Coronary artery (tissue), 2 donors: ENCODE measurements at regions not wholly inside any gene's neighbourhood (a gene's known extent, or its start where the extent isn't known, plus 50 kb on each side); places are given as distances from the start of the nearest gene placed in this dataset.
"Not testable (repeated sequence)": the region's sequence is repeated elsewhere in the genome, so short reads cannot be mapped to it uniquely, and the experiment has no call there.

ENCODE experiments used
- DNase-seq: peaks from one replicate; pipeline ENCODE4 v3.0.0-alpha.2; 2017; ENCODE audit warnings: low spot score
- H3K27ac ChIP-seq, 2 donors: fragments of 200-600 bp; sonication (generic); one replicate each; pipeline ENCODE4 v1.5.1; 2016 to 2019
- H3K4me3 ChIP-seq: fragments of 200-600 bp; sonication (generic); 2 replicates; pipeline ENCODE4 v1.5.1; 2016; ENCODE audit warnings: mild to moderate bottlenecking, moderate library complexity
- CTCF ChIP-seq: fragments of 200-600 bp; sonication (generic); IDR thresholded peaks from one replicate; pipeline ENCODE4 v1.5.1; 2019; ENCODE audit warnings: antibody characterized with exemption

- TF ChIP-seq CTCF = no peak
- no peak for DNase-seq
- H3K27ac ChIP-seq = no peak overlapping the region
- no peak overlapping the region for H3K4me3 ChIP-seq
Measured at GRCh38 chr2:224171226-224171625, 132.1 kb upstream of the SERPINE2 start.

GRCh38 chr2:224169847-224170246, 130.8 kb upstream of the SERPINE2 start:
- H3K27ac ChIP-seq = no peak overlapping the region
- no peak overlapping the region for H3K4me3 ChIP-seq
- no peak for TF ChIP-seq CTCF
- DNase-seq = no peak

- not testable (repeated sequence) for H3K4me3 ChIP-seq, H3K27ac ChIP-seq, DNase-seq
Measured at GRCh38 chr2:224167781-224168180, 128.7 kb upstream of the SERPINE2 start.

GRCh38 chr2:224166654-224167053, 127.6 kb upstream of the SERPINE2 start:
- H3K4me3 ChIP-seq = no peak overlapping the region
- TF ChIP-seq CTCF = no peak
- no peak for DNase-seq
- H3K27ac ChIP-seq = no peak overlapping the region

GRCh38 chr2:224165901-224166319, 126.8 kb upstream of the SERPINE2 start:
- H3K4me3 ChIP-seq = no peak overlapping the region
- no peak for TF ChIP-seq CTCF
- DNase-seq = no peak
- H3K27ac ChIP-seq = no peak overlapping the region

GRCh38 chr2:224163566-224164307, 124.7 kb upstream of the SERPINE2 start:
- no peak overlapping the region for H3K27ac ChIP-seq
- no peak for DNase-seq
- no peak for TF ChIP-seq CTCF
- no peak overlapping the region for H3K4me3 ChIP-seq

GRCh38 chr2:224162122-224162521, 123.0 kb upstream of the SERPINE2 start:
- TF ChIP-seq CTCF = no peak
- no peak for DNase-seq
- H3K4me3 ChIP-seq = no peak overlapping the region
- H3K27ac ChIP-seq = no peak overlapping the region
